ENCODE measurements at regions not wholly inside any gene's neighbourhood (a gene's known extent, or its start where the extent isn't known, plus 50 kb on each side); places are given as distances from the start of the nearest gene placed in this dataset.
"Not testable (repeated sequence)": the region's sequence is repeated elsewhere in the genome, so short reads cannot be mapped to it uniquely, and the experiment has no call there.

GRCh38 chr15:31710806-31711205, 319.5 kb upstream of the CHRNA7 start:
- not testable (repeated sequence) for TF ChIP-seq CTCF (IDR thresholded peaks at IDR 0.05; ENCODE audit: poor library complexity); EZH2 (IDR thresholded peaks at IDR 0.05; ENCODE audit: borderline replicate concordance); EZH2phosphoT487 (IDR thresholded peaks at IDR 0.05; ENCODE audit: low read depth, severe bottlenecking, unreplicated experiment)

Data from hepatocyte (in vitro differentiated cells).